ENCODE measurements at regions not wholly inside any gene's neighbourhood (a gene's known extent, or its start where the extent isn't known, plus 50 kb on each side); places are given as distances from the start of the nearest gene placed in this dataset.

DNA sequence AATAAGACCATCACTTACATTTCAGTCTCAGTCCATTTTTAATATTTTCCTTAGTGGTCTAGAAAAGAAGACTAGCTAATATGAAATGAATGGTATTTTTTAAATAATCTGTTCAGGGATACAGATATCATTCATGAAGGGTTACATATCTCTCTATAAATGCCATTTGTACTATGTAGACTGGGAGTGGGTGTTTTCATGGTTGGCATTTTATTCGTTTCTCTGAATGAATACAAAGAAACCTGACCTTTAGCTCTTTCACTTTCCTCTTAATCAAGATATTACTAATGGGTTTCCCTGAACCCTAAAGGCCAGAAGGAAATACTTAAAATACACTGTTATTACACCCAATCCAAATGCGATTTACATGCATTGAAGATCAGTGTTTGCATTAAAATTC is 788.9 kb downstream of the TBC1D32 start:
- Histone ChIP-seq H4K20me1 (ENCODE audit: insufficient read depth, low read length) (no peaks in the 10 kb centered on the region), H2BK5ac (ENCODE audit: low read depth, low read length, poor library complexity, severe bottlenecking) (no peak overlapping the region), H3K79me1 (ENCODE audit: low read depth in 1 of 2, low read length in 2 of 2) (no peaks in the 10 kb centered on the region), H3K23ac (ENCODE audit: low read depth, low read length) (no peak overlapping the region), H4K8ac (ENCODE audit: low read depth in 2 of 2, low read length in 2 of 2) (no peak overlapping the region), H3K9ac (ENCODE audit: low read depth, low read length) (no peak overlapping the region), H3K27me3 (ENCODE audit: control insufficient read depth, insufficient read depth, low read length) (no peaks in the 10 kb centered on the region), H3K9me1 (ENCODE audit: insufficient read depth, low read length) (no peaks in the 10 kb centered on the region), H3K4me3 (ENCODE audit: insufficient read depth, low read depth, low read length) (no peak overlapping the region), H4K5ac (ENCODE audit: low read depth, low read length) (no peak overlapping the region), H2BK15ac (ENCODE audit: low read depth, low read length) (no peak overlapping the region), H3K27ac (ENCODE audit: insufficient read depth, low read length) (no peak overlapping the region), H2AFZ (replicated peaks; ENCODE audit: low read length, poor library complexity) (no peak overlapping the region), H2BK20ac (ENCODE audit: low read depth, low read length) (no peak overlapping the region), H3K36me3 (ENCODE audit: control insufficient read depth, insufficient read depth, low read length) (no peaks in the 10 kb centered on the region), H3K4me2 (ENCODE audit: low read depth, low read length) (no peak overlapping the region), H4K91ac (ENCODE audit: insufficient read depth, low read depth, low read length) (no peak overlapping the region), H3K4ac (ENCODE audit: low read depth, low read length) (no peak overlapping the region), H3K18ac (ENCODE audit: low read depth, low read length) (no peak overlapping the region), H2BK120ac (ENCODE audit: low read depth, low read length) (no peak overlapping the region), H3K9me3 (ENCODE audit: control insufficient read depth, insufficient read depth, low read length) (no peaks in the 10 kb centered on the region), H3K56ac (ENCODE audit: extremely low read depth, insufficient read depth, low read length) (no peak overlapping the region), H2AK9ac (replicated peaks; ENCODE audit: low read depth, low read length, poor library complexity) (no peak overlapping the region), H3K14ac (replicated peaks; ENCODE audit: low read depth, low read length) (no peak overlapping the region), H3K4me1 (ENCODE audit: control insufficient read depth, insufficient read depth, low read length) (no peaks in the 10 kb centered on the region), H2AK5ac (ENCODE audit: low read depth, low read length) (no peak overlapping the region)
- CTCF ChIA-PET = no interaction called here
- POLR2A ChIA-PET (ENCODE audit: unreplicated experiment) = no interaction called here
- dilution Hi-C loops (cut with HindIII; ENCODE audit: low sequenced_read_pairs, unreplicated experiment) (no loop called here), intact Hi-C loops (cut with micrococcal nuclease) (no loop called here), in situ Hi-C loops (cut with MboI; ENCODE audit: low sequenced_read_pairs) (no loop called here)
- TF ChIP-seq MAZ (IDR thresholded peaks at IDR 0.05; ENCODE audit: borderline replicate concordance, low read depth, low read length) (no peak), MAFK (IDR thresholded peaks at IDR 0.05; ENCODE audit: low read depth, low read length) (no peak), CHD1 (IDR thresholded peaks at IDR 0.05; ENCODE audit: low read depth, low read length) (no peak), RCOR1 (IDR thresholded peaks at IDR 0.05; ENCODE audit: insufficient replicate concordance, low read length) (no peak), SMC3 (IDR thresholded peaks at IDR 0.05; ENCODE audit: low read depth, low read length) (no peak), RAD21 (IDR thresholded peaks at IDR 0.05; ENCODE audit: low read length) (no peak), BHLHE40 (IDR thresholded peaks at IDR 0.05; ENCODE audit: low read depth, low read length) (no peak), MXI1 (IDR thresholded peaks at IDR 0.05; ENCODE audit: borderline replicate concordance, low read depth, low read length) (no peak), RFX5 (IDR thresholded peaks at IDR 0.05; ENCODE audit: low read depth, low read length) (no peak), FOS (IDR thresholded peaks at IDR 0.05; ENCODE audit: low read depth, low read length) (no peak), NFE2L2 (IDR thresholded peaks at IDR 0.05; ENCODE audit: low read depth, low read length) (no peak)
- TF ChIP-seq, protein P1, sequence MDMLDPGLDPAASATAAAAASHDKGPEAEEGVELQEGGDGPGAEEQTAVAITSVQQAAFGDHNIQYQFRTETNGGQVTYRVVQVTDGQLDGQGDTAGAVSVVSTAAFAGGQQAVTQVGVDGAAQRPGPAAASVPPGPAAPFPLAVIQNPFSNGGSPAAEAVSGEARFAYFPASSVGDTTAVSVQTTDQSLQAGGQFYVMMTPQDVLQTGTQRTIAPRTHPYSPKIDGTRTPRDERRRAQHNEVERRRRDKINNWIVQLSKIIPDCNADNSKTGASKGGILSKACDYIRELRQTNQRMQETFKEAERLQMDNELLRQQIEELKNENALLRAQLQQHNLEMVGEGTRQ (IDR thresholded peaks at IDR 0.05; ENCODE audit: low read depth, low read length) = no peak
- TF ChIP-seq, protein P2, sequence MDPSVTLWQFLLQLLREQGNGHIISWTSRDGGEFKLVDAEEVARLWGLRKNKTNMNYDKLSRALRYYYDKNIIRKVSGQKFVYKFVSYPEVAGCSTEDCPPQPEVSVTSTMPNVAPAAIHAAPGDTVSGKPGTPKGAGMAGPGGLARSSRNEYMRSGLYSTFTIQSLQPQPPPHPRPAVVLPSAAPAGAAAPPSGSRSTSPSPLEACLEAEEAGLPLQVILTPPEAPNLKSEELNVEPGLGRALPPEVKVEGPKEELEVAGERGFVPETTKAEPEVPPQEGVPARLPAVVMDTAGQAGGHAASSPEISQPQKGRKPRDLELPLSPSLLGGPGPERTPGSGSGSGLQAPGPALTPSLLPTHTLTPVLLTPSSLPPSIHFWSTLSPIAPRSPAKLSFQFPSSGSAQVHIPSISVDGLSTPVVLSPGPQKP (IDR thresholded peaks at IDR 0.05; ENCODE audit: borderline replicate concordance, low read depth, low read length) = no peak
- ATAC-seq (ENCODE audit: low read depth) = no peak
- DNase-seq = no peak
- BruUV-seq (replicated peaks) = no TSS peak
- no CpG with 5 or more reads among the region's 2 CpGs for WGBS, 2 experiments (ENCODE audit: extremely low coverage in 2 of 2, insufficient read length in 1 of 2)

Data from IMR-90 (cell line).